ENCODE measurements at regions not wholly inside any gene's neighbourhood (a gene's known extent, or its start where the extent isn't known, plus 50 kb on each side); places are given as distances from the start of the nearest gene placed in this dataset.

DNA sequence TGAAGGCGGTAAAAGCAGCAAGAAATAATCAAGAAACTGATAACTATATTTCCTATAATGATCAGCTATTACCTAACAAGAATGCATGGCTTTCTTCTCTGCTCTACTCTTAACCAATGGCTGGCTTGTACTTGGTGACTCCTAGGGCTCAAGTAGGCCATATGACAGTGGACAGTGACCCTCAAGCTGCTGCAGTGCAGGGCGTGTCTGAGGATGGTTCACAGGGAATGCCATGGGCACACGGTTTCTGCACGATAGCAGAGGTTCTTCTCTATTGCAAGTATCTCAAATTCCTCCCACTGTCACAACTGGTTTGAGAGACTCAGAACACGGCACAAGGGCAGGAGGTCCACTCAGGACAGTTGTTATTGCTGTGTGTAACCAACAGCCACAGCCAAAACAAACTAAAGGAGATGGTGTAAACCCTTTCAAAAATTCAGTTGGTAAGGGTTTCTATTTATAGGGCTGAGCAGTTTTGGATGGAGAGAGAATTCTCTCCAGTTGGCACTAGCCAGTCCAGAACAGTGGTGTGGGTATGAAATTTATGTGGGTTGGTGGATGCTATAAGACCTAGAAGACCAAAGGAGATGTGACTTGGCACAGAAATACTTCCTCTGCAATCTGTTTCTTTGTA is 103.2 kb upstream of the ST8SIA2 start:
- ChIA-PET CTCF (no interaction called here), POLR2A (no interaction called here)
- TF ChIP-seq, protein P1, sequence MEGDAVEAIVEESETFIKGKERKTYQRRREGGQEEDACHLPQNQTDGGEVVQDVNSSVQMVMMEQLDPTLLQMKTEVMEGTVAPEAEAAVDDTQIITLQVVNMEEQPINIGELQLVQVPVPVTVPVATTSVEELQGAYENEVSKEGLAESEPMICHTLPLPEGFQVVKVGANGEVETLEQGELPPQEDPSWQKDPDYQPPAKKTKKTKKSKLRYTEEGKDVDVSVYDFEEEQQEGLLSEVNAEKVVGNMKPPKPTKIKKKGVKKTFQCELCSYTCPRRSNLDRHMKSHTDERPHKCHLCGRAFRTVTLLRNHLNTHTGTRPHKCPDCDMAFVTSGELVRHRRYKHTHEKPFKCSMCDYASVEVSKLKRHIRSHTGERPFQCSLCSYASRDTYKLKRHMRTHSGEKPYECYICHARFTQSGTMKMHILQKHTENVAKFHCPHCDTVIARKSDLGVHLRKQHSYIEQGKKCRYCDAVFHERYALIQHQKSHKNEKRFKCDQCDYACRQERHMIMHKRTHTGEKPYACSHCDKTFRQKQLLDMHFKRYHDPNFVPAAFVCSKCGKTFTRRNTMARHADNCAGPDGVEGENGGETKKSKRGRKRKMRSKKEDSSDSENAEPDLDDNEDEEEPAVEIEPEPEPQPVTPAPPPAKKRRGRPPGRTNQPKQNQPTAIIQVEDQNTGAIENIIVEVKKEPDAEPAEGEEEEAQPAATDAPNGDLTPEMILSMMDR (IDR thresholded peaks at IDR 0.05; ENCODE audit: control extremely low read depth, extremely low read depth, low read depth, missing control alignments) = no peak
- DNase-seq (ENCODE audit: extremely low spot score) = no peak

DNA sequence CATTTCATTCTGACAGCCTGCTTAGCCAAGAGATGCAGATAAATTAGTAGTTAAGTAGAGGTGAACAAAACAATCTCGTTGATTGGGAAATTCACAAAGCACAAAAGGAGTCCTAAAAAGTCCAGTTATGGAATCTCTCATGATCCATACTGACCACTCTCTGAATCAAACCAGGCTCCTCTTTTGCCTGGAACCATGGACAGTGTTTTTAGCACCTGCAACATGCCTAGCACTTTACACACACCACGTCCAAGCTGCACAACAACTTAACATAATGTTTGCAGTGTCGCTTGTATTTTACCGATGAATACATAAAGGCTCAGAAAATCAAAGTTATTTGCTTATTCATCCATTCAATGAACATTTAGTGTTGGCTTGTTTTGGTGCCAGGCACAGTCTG is 101.8 kb upstream of the ST8SIA2 start:
- POLR2A ChIA-PET = no interaction called here
- TF ChIP-seq, protein P1 (IDR thresholded peaks at IDR 0.05; ENCODE audit: control extremely low read depth, extremely low read depth, low read depth, missing control alignments) = no peak
- DNase-seq (ENCODE audit: extremely low spot score) = no peak
- CTCF ChIA-PET = no interaction called here

DNA sequence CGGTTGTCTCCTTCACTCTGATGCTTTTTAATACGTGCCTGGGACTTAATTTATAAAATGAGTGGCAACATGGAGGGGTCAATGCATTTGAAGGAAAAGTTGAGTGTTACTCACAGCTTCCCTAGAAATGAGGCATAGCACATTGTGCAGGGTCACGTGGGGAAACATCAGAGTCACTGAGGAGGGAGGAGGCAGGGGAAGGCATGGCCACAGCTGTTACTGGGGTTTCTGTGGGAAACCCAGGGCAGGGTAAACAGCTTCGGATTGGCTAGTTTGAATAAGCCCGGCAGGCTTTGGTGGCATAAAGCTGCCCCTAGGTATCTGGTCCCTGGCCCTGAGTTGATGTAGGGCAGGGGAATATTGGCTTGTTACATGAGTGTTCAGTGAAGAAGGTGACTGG is 98.9 kb upstream of the ST8SIA2 start:
- ChIA-PET CTCF (no interaction called here), POLR2A (no interaction called here)
- TF ChIP-seq, protein P1 (IDR thresholded peaks at IDR 0.05; ENCODE audit: control extremely low read depth, extremely low read depth, low read depth, missing control alignments) = no peak
- no peak for DNase-seq (ENCODE audit: extremely low spot score)

DNA sequence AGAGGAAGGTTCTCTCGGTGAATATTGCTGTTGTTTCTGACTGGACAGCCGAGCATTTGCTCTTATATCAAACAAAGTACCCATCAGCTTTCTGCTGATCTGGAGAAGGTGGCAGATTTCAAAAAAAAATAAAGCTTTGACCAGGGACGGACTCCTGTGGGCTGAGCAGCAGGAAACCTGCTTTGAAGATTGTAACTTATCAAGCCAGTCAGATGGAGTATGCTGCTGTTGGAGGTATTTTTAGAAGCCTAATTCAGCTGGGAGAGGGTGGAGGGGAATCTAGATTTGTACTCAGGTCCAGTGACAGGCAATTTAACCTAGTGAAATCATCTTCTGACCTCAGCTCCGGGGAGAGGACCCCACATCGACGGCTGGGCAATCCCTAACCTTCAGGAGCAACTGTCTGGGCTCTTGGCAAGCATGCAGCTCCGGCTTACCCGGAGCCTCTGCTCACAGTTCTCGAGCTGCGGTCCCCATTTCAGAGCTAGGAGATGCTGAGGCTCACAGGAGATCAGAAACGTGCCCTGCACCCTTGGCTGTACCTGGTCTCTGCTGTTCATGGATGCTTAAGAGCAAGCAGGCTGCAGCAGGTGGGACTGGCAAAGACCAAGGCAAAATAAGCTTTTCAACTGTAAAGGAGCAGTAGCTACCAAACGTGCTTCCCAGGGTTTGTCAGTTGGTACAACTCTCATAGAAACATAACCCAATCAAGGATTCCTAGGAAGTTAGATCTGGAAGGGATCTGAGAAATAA is 89.3 kb upstream of the ST8SIA2 start:
- CTCF ChIA-PET = interaction anchor here (0.6 to 1.0 kb wide), 2 partner anchors 12 to 23 kb away, joined by 3 read pairs; no protein-coding TSS in a partner anchor
- POLR2A ChIA-PET = no interaction called here
- no peak for DNase-seq (ENCODE audit: extremely low spot score)
- TF ChIP-seq, protein P1 (IDR thresholded peaks at IDR 0.05; ENCODE audit: control extremely low read depth, extremely low read depth, low read depth, missing control alignments) = no peak

DNA sequence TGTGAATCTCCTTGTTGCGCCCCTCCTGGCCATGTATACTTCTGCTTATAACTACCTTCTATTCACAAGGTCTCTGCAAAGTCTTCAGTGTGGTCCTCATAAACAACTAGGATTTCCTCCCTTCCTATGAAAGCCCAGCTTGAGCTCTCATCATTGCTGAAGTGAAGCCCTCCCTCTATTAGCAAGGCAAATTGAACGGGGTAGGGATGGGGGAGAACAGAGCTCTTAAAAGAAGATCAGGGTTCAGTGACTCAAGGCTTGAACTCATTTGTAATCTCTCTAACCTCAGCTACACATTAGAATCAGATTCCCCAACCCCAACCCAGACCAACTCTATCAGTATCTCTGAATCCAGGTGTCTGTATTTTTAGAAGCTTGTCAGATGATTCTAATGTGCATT is 88.3 kb upstream of the ST8SIA2 start:
- CTCF ChIA-PET = interaction anchor here (1.0 kb wide), 1 partner anchor 22 kb away, joined by 3 read pairs; no protein-coding TSS in a partner anchor

DNA sequence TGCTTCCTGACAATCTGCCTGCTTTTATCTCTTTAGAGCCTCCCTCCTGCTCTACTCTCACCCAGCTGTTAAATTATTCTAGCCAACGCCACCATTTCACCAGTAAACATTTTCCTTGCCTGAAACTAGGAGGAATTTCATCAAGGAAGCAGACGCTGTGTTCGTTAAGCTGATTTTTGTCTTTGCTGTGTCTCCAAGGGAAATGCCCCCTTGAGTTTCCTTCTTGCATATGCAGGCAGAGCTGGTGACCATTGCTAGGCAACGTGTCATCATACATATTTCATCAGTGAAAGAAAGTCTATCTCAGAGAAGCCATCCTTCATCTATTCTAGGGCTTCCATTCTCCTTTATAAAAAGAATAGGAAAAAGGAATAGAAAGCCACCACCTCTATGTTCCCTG is 87.0 kb upstream of the ST8SIA2 start:
- no peak for DNase-seq (ENCODE audit: extremely low spot score)

More for the DNA sequence above, 88.3 kb upstream of the ST8SIA2 start:
- DNase-seq (ENCODE audit: extremely low spot score) = no peak
- TF ChIP-seq, protein P1 (IDR thresholded peaks at IDR 0.05; ENCODE audit: control extremely low read depth, extremely low read depth, low read depth, missing control alignments) = no peak
- POLR2A ChIA-PET = no interaction called here

More for the DNA sequence above, 87.0 kb upstream of the ST8SIA2 start:
- ChIA-PET CTCF (no interaction called here), POLR2A (no interaction called here)
- TF ChIP-seq, protein P1 (IDR thresholded peaks at IDR 0.05; ENCODE audit: control extremely low read depth, extremely low read depth, low read depth, missing control alignments) = no peak
